Ureter (tissue), 1 donor: ENCODE measurements at regions not wholly inside any gene's neighbourhood (a gene's known extent, or its start where the extent isn't known, plus 50 kb on each side); places are given as distances from the start of the nearest gene placed in this dataset.
"Not testable (repeated sequence)": the region's sequence is repeated elsewhere in the genome, so short reads cannot be mapped to it uniquely, and the experiment has no call there.

ENCODE experiments used
- DNase-seq: peaks from one replicate; pipeline ENCODE4 v3.0.0-alpha.2; 2020; ENCODE audit warnings: low spot score
- donor health status: DM: yes; HTN: yes; CAD: no.

DNA sequence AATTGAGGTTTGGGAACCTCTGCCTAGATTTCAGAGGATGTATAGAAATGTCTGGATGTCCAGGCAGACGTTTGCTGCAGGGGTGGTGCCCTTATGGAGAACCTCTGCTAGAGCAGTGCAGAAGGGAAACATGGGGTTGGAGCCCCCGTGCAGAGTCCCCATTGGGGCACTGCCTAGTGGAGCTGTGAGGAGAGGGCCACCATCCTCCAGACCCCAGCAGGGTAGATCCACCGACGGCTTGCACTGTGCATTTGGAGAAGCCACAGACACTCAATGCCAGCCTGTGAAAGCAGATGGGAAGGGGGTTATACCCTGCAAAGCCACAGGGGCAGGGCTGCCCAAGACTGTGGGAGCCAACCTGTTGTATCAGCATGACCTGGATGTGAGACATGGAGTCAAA lies 354.6 kb downstream of the ZNF326 start:
- DNase-seq = no peak

DNA sequence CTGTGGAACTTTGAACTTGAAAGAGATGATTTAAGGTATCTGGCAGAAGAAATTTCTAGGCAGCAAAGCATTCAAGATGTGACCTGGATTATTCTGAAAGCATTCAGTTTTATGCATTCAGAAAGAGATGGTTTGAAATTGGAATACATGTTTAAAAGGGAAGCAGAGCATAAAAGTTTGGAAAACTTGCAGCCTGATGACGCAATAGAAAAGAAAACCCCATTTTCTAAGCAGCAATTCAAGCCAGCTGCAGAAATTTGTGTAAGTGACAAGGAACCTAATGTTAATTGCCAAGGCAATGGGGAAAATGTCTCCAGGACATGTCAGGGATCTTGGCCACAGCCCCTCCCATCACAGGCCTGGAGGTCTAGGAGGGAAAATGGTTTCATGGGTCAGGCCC lies 354.0 kb downstream of the ZNF326 start:
- DNase-seq = no peak

DNA sequence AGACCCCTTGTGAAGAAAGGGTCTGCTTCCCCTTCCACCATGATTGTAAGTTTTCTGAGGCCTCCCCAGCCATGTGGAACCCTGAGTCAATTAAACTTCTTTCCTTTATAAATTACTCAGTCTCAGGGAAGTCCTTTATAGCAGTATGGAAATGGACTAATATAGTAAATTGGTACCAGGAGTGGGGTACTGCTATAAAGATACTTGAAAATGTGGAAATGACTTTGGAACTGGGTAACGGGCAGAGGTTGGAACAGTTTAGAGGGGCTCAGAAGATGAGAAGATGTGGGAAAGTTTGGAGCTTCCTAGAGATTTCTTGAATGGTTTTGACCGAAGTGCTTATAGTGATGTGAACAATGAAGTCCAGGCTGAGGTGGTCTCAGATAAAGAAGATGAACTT lies 353.5 kb downstream of the ZNF326 start:
- not testable (repeated sequence) for DNase-seq

DNA sequence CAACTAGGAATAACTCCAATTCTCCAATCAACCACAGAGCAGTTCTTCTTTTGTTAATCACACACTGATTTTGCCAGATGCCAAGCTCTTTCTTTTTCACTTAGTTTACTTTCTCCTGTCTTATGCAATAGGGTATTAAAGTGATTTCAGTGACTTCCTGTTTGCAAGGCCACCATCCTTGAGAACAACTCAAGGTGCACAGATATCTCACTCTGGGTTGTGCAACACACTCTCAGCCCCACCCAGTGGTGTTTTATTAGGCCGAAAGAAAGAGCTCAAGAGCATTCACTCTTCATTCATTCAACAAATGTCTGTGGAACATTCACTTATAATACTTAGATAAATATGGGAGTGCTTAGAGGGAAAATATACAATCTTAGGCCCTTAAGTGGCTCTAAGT lies 352.5 kb downstream of the ZNF326 start:
- no peak for DNase-seq

DNA sequence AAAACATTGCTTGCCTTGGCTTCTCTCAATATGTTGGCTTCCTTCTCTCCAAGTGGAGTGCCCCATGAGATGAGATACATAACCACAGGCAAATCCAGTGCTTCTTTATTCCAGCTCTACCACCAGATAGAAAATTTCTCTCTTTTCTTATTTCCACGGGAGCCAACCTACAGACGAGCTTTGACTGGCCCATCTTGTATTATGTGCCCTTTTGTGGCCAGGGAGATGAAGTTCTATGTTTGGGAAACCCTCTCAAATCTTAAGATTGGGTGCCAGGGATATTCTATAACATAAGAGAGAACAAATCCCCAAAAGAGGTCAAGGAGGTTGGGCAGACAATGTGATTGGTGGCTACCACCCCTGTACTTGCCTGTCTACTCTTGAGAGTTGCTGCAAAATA lies 351.8 kb downstream of the ZNF326 start:
- DNase-seq = no peak

DNA sequence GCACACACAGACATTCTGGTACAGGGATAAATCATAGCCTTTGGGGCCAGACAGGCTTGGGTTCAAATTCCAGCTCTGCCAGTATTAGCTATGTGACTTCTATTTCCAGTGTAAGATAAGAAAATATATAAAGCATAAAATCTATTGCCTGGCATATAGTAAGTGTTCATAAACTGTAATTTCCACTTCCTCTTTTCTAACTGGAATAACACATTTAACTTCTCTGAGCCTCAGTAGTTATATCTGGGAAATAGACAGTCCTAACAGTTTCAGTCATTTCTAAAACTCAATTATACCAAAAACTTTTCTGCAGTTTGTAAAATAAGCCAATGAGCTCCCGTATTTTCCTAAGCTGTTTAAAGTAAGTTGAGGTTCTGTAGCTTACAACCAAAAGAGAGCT lies 351.4 kb downstream of the ZNF326 start:
- no peak for DNase-seq

DNA sequence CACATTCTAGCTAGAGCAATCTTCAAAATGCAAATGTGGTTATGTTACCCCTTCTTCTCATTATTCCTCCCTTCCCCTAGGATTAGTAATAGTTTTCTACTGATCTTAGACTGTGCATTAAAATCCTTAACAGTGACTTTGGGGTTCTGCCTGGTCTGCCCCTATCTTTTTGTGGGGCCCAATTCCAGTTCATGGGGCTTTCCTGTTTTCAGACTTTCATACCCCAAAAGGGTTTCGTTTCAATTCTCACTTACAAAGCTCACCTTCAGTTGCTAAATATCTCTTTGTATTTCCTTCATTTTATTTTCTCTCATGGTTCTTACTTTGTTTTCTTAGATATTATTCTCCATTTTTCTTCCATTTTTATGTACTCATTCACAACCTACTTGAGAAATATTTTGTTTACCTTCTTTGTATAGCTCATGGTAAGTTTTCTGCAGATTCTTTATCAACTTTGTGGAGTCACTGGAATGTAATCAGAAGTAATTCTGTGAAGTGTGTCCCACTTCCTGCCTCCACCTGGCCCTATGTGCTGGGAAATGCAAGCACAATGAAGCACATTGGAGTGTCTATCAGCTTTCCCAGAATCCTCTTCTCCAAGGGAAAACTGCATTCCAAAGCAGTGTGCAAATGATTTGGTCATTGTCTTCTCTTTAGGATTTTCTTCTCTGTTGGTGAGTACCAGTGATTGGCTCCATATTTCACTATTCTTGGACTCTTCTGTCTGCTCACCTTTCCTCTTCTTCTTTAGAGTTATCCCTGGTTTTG lies 350.2 kb downstream of the ZNF326 start:
- DNase-seq = no peak

DNA sequence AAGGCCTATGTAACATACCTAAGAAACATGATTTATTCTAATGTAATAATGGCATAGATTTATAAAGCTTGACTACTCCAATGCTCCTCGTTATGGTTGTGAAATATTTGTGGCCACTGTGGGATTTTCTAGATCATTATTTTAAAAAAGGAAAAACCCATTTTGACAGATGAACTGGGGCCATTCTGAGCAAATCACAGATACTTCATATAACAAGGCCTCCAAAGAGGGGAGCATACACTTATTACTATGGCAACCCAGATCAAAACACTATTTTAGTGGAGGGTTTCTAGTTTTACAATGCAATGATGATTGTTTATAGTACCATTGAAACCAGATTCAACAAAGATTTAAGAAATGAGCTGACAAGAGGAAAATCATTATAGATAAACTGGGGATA lies 346.6 kb downstream of the ZNF326 start:
- no peak for DNase-seq

DNA sequence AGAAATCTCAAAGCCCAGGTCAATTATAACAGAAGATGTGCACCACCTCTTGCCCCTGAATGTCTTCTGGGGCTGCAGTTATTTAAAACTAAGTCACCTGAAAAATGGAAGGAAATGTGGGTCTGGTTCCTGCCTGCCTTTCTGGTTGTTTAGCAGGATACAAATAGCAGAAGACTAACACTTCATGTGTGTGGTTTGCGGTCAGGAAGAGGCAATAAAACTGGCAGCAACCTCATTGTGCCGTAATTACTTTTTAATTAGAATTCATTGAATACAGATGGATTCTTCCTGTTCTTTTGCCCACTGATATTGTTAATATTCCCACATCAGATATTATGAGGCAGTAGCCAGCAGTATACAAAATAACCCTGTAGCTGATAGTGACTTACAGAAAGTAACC lies 345.7 kb downstream of the ZNF326 start:
- DNase-seq = no peak

DNA sequence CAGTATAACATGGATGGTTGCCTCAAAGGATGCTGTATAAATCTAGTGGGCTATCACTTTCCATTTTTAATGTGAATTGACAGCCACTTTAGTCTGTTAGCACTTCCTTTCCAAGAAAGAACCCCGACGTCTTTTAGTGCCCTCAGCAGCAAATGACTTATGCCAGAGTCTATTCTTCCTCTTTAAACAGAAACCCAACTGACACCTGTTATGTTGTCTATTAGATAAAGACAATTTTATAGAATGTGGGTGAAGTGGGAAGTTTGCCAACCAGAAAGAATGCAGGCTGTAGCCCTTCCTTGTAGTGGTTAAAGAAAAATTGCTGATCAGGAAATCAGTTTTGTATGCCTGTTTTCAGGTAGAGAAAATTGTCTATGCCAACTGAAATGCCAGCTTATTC lies 344.9 kb downstream of the ZNF326 start:
- no peak for DNase-seq

DNA sequence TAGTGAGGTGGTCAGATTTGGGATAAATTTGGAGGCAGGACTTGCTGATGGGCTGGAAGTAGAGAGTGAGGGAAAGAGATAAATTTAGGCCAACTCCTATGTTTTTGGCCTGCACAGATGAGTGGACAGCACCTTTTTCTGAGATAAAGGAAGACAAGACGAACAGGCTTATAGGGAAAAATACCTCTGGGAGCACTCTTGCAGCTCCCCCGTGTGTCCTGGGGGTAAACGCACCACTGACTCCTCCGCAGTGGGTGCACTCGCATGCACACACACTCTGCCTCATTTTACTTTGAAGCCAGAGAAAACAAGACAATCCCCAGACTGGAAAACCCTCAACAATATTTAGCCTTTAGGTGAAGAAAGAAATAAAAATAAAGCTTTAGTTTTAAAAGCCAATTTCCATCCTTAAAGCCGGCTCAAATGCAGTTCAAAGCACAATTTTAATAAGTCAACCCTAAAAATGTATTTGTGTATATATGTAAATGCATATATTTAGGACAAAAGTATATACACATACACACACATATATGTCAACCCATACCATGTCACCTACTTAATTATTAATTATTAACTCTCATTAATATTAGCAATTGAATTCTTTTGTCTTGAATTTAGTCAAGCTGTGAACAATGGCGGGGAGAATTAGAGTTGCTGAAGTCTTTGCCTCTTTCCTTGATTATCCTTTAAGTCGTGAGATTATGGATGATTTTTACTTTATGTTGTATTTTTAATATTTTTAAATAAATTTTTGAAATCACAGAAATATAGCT lies 341.8 kb downstream of the ZNF326 start:
- DNase-seq = no peak

DNA sequence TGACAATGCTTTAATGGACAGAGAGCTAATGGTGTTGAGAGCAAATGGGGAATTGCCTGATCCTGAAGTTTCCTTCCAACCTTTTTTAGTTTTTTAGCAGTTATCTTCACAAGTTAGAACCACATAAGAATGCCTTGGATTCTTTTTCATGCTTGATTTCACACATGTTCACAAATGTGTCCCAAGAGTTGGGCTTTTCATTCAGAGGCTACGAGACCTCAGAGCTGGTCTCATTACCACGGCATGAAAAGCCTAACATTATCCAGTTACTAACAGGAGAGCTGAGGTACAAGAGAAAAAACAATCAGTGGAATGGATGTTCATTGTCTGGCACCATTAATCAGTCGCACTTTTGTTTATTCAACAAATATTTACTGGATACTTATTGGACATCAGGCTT lies 340.6 kb downstream of the ZNF326 start:
- DNase-seq = no peak

DNA sequence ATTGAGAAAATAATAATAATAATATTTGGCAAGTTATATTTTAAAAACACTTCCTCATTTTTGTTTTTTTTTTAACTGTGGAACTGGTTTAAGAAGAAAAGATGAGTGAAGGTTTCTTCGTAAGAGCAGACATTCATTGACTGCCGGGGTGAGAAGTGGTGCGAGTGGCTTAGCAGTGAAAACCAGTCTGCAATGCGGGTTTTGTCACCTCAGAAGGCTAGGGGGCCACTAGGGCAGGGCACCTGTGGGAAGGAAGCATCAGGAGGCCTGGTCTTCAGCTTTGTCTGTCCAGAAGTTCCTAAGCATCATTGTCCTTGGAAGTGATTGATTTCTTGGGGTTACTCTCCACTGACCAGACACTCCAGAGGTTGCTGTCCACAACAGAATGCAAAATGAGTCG lies 339.2 kb downstream of the ZNF326 start:
- DNase-seq = no peak

DNA sequence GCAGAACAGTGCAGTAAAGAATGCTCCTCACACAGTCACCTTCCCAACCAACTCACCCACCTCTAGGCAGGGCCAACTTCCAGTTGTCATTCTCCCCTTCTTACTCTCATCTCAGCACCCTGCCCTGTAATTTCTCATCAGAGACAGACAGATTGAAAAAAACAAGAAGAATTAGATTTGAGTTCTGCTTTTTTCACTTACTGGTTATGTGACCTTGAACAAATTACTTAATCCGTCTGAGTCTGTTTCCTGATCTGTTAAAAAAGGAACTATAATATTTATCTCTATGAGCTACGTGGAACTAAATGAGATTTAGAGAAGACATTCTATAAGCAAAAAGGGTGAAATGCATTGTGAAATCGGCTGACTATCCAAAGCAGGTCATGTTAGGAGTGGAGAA lies 330.3 kb downstream of the ZNF326 start:
- DNase-seq = no peak

DNA sequence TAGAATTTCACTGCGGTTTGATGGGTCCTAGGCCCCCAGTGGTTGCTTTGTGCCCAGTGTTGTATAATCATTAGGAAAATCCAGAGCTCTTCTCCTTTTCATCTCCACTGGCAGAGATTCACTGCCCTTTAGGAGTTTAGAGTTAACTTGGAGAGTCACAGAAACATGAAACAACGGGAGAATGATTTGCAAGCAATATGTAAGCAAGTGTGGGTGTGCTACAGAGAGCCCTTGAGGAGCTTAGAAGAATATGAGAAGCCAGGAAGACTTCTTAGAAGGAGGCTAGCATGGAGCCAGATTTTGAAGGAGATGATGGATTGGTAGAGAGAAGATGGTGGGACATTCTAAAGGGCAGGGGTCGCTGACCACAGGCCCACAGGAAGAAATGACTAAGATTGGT lies 327.3 kb downstream of the ZNF326 start:
- no peak for DNase-seq

DNA sequence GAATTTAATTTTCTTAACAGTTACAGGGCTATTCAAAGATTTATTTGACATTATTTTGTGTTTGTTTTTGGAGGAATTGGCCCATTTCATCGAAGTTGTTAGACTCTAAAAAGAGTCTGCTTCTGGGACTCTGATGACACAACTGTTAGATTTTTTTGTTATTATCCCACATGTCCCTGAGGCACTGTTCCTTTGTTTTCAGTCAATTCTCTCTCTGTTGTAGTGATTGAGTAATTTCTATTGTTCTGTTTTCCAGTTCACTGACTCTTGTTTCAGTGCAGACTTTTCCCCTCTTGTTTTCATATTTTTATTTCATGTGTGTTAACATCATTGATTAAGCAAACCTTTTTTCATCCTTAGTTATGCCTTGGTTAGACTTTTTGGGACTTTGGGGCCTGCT lies 325.0 kb downstream of the ZNF326 start:
- DNase-seq = no peak

DNA sequence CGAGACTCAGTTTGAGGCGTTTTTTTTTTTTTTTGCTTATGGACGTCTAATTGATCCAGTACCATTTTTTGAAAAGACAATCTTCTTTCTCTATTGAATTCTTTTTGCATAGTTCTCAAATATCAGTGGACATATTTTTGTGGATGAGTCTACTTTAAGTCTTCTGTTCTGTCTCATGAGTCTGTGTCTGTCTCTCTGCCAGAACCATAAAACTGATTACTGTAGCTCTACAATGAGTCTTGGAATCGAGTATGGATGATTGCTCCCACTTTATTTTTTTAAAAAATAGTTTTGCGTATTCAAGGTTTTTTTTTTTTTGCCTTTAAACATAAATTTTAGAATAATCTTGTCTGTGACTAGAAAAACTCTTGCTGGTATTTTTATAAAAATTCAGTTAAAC lies 323.5 kb downstream of the ZNF326 start:
- no peak for DNase-seq

DNA sequence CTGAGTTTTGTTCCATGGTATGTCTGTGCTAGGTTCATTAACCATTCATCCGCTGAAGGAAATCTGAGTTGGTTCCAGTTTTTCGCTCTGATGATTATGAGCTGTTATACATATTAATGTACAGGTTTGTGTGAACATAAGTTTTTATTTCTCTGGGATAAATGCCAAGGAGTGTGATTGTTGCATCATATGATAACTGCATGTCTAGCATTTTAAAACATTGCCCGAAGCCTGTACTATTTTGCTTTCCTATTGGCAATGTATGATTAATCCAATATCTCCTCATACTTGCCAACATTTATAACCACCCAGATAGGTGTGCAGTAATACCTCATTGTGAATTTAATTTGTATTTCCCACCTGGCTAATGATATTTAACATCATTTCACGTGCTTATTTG lies 322.7 kb downstream of the ZNF326 start:
- no peak for DNase-seq

DNA sequence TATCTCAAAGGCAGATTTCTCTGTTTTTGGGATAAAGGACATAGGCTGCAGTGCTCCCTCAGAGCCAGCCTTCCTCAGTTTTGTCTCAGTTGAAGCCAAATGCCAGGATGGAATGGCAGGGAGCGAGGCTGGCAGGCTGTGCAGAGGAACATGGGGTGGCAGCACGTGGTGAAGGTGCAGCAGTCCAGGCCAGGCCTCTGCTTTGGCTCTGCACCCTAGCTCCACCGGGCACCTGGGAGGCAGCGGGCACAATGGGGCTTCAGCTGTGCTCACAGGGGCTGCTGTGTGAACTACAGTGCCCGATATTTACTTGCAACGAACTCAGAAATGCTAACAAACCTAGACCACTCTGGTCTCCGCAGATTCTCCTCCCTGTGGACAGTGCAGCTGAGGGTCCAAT lies 319.6 kb downstream of the ZNF326 start:
- no peak for DNase-seq

DNA sequence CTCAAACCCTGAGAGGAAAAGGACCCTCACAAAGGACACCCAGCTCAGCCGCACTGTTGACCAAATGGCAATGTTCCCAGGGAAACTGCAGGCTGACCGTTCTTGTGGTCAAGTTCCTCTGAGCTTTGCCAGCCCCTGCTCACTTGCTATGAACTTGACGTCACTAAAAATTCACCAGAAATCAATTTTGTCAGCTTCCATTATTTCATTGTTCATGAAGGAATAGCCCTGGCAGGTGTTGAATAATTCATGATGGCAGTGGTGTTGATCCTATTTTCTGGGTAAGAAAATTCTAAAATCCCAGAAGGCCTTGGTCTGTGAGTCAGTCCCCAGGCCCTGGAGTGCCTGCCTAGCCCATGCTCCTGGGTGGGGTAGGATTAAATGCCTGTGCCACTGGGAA lies 318.9 kb downstream of the ZNF326 start:
- DNase-seq = no peak

DNA sequence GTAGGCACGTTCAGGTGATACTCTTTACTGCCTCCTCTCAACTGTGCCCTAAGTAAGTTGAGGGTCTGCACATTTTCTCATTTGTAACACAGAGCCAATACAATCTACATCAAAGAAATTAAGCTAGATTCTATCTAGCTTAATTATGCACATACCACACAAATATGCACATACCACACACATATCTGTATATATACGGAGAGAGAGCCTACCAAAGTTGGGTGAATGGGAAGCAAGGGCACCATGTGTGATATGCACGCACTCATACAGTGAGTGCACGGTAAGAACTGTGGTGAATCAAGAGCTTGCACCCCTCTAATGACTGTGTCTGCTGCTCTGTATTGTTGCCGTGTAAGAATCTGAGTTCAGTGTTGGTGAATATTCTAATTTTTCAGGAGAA lies 314.9 kb downstream of the ZNF326 start:
- DNase-seq = no peak

DNA sequence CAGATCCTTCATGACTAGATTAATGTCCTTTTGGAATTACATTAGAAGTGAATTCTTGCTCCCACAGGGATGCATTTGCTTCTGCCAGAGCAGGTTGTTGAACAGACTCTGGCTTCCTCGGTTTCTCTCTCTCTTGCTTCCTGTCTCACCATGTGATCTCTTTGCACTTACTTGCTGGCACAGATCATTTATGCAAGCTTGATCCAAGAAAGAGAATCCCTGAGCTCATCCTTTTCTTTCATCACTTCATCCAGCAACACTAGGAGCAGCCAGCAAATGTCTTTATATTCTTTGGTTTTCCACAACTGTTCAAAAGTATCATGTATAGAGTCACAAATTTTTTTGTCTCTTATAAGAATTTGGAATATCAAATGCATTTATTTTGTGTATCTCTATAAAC lies 313.5 kb downstream of the ZNF326 start:
- no peak for DNase-seq

DNA sequence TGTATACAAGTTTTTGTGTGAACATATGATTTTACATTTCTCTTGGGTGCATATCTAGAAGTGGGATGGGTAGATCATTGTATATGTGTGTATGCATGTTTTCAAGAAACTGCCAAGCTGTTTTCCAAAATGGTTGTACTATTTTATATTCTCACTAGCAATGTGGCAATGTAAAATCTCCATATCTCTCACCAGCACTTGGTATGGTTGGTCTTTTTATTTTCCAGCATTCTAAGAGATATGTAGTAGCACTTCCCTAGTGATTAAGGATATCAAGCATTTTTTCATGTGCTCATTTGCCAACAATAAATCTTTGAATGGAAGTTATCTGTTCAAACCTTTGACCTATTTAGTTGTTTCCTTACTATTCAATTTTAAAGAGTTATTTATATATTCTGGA lies 310.7 kb downstream of the ZNF326 start:
- DNase-seq = no peak

DNA sequence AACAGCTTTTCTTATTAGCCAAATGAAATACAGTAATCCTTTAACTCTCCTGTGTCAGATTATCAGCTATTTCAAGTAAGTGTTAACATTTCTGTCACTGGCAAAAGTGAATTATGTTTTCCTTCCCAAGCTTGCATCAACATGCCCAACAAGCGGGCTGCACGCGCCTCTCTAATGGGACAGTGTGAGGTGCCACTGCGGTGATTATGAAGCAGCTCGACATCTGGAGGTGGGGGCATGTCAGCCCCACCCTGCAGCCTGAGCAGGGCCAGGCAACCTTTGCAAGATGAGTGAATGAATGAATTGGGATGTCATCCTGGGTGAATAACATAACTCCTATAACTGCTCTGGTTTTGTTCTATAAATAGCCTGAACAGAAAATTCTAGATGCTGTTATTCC lies 301.4 kb downstream of the ZNF326 start:
- no peak for DNase-seq
